GM19468 (cell line): ENCODE measurements at regions not wholly inside any gene's neighbourhood (a gene's known extent, or its start where the extent isn't known, plus 50 kb on each side); places are given as distances from the start of the nearest gene placed in this dataset.

Experiments used
- ATAC-seq: cut with Tn5 transposase; IDR thresholded peaks from one replicate; pipeline ENCODE4 v1.9.1; 2021; ENCODE audit warnings: mild to moderate bottlenecking, moderate library complexity, moderate number of reproducible peaks; ENCODE audit not compliant: unreplicated experiment; ENCODE audit errors: extremely low read depth

DNA sequence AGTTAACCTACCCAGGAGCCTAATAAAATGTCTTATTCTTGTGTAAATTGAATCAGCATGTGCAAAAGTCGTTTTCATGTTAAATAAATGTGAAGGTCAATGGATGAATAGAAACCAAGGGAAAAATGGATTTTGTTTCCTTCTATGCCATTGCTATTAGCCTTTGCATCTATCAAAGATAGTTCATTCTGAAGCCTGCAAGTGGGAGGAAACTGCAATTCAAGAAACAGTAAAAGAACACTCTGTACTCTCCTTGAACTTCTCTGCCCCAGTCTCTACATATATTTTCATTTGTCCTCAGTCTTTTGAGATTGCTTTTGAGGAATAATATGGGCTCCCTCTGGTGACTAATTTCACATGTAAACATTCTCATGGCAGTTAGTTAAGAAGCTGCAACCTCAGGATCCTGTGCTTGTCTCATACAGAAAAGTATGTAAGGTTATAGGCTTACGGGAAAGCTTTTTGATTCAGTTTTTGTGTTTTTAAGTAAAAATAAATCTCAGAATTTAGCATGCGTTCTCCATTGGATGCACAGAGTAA, 1590.0 kb upstream of the LRRTM1 start:
- no peak for ATAC-seq

DNA sequence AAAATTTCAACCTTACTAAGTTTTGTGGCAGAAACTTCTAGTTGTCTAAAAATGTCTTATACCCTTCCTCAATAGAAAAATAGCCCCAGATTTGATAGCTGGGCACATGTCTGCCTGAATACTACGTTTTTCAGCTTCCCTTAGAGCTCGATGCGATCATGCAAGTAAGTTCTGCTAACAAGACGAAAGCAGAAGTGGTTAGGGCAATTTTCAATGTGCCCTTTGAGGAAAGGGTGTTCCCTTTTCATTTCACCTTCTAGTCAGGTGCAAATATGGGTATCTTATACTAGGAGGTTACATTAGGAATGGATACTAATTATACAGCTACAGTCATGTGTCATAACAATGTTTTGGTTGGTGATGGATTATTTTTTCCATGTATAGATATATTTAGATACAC, 1572.1 kb upstream of the LRRTM1 start:
- ATAC-seq, result no peak

DNA sequence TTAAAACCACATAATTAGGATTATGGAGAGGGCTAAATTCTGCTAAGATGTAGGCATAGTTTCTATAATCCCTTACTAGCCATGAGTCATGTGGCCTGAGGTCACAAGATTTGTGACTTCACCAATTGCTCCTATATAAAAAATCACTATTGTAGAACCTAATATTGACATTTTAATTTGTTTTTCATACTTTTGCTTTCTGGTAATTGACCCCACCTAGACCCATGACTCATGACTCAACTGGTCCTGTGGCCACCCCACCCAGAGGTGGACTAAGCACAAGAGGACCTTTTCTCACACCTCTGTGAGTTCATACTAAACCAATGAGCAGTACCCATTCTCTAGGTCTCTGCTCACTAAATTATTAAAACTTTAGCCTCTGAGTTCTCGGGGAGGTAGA, 1567.5 kb upstream of the LRRTM1 start:
- no peak for ATAC-seq

- ATAC-seq, result no peak
These were observed 1565.6 kb upstream of the LRRTM1 start for GRCh38 chr2:81870119-81870518.

DNA sequence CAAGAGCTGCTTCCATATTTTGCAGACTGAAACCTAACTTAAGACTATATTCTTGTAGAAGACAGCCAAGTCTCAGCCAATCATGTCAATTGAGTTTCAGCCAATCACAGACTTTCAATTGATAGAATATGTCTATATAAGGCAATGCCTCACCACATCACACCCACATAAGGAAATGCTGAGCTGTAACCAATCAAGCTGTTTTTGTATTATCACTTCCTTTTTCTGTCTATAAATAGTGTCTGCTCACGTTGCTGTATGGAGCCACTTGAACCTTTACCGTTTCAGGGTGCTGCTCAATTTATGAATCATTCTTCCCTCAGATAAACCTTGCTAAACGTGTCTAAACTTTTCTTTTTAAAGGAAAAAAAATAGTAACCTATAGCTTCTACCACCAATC, 1554.4 kb upstream of the LRRTM1 start:
- no peak for ATAC-seq

DNA sequence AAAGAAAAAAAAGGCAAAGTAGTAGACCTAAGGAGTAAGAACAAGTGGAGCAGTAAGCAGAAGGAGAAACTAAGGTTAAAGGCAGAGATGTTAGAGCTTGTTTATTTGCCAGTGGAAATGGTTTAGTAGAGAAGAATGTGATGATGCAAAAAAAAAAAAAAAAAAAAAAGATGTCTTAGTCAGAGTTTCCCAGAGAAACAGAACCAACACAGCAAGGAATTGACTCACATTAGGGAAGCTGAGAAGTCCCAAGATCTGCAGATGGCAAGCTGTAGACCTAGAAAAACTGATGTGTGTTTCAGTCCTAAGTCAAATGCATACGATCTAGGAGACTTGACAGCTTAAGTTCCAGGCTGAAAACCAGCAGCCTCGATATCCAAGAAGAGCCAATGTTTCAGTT, 1548.8 kb upstream of the LRRTM1 start:
- ATAC-seq, result no peak

- no peak for ATAC-seq
These were observed 1548.1 kb upstream of the LRRTM1 start for GRCh38 chr2:81852651-81853050.

DNA sequence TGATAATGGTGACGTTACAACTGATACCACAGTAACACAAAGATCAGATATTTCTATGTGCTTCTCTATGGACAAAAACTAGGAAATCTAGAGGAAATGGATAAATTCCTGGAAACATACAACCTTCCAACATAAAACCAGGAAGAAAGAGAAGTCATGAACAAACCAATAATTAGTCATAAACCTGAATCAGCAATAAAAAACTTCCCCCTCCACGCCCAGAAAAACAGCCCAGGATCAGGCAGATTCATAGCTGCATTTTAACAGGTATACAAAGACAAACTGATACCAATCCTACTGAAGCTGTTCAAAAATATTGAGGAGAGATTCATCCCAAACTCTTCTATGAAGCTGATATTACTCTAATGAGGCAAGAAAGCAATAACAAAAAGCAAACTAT, 1535.2 kb upstream of the LRRTM1 start:
- ATAC-seq, result no peak

DNA sequence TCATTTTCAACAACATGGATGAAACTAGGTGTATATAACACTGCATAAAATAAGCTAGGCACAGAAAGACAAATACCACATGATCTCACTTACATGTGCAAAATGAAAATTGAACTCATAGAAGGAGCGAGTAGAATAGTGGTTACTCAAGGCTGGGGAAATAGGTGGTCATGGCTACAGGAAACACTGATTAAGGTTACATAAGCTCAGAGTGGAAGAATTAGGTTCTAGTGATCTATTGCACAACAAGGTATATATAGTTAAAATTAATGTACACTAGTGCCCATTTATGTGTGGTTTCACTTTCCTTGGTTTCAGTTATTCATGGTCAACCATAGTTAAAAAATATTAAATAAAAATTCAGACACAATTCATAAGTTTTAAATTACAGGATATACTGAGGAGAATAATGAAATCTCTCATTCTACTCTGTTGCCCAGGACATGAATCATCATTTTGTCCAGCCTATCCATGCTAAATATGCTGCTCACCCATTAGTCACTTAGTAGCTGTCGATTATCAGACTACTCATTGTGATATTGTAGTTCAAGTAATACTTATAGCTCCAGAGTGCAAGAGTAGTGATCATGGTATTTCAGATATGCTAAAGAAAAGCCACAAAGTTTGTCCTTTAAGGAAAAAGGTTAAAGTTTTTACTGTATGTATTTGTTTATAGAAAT, 1530.9 kb upstream of the LRRTM1 start:
- no peak for ATAC-seq

GRCh38 chr2:81786811-81787210, 1482.3 kb upstream of the LRRTM1 start:
- no peak for ATAC-seq

DNA sequence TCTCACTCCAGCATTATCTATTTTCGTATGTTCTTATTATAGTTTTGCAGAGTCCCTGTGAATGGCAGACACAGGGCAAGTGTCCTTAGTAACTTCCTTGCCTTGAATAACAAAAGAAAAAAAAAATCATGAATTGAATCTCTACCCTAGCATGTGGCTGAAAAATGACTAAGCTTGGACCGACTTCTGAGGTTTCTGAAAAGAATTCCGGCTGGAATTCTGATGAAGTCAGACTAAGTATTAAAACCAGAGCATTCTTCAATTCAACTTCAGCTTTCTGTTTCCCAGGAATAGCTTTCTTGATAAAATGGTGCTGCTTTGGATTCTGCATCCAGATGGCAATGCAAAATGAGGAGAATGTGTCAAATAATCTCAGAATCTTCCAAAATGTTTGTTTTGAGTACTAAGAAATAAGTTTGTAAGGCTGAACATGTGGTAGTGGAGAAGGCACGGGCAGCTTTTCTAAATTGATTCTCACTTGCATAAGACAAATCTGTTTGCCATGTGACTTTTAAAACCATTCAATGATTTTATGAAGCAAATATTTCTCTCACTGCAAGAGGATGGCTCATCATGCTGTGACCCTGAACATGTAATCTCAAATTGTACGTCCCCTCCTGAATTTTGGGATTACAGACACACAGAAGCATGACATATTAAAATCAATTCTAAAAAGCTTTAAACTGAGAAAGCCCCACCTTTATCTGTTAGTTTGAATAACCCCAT, 1462.8 kb upstream of the LRRTM1 start:
- no peak for ATAC-seq

DNA sequence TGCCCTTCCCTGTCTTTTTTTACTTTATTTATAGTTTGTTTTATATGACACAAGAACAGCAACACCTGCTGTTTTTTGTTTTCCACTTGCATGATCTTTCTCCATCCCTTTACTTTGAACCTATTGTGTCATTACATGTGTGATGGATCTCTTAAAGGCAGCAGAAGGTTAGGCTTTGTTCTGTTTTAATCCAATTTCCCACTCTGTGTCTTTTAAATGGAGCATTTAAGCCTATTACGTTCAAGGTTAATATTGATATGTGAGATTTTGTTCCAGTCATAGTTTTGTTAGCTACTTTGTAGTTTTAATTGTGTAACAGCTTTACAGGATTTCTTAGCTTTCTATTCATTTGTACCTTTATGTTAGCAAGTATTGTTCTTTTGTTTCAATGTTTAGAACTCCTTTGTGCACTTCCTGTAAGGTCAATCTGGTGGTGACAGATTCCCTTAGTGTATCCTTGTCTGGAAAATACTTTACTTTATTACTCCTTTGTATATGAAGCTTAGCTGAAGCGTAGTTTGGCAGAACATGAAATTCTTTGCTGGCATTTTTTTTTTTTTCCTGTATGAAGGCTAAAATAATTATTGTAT, 1443.0 kb upstream of the LRRTM1 start:
- no peak for ATAC-seq

DNA sequence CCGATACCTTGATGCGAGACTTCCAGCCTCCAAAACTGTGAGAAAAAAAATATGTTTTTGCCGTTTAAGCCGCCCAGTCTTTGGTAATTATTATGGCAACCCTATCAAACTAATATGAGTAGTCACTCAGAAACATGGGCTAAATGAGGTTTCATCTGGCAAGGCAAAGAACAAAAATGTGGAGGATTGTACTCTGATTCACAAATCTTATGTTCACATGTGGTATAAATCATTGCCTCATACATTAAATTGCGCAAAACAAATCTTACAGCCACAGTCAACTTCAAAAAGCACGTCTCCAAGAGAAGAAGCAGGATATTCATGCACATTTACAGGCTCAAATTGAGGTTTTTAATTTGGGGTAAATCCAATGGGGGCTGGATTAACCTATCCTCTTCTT, 1435.4 kb upstream of the LRRTM1 start:
- ATAC-seq, result no peak

DNA sequence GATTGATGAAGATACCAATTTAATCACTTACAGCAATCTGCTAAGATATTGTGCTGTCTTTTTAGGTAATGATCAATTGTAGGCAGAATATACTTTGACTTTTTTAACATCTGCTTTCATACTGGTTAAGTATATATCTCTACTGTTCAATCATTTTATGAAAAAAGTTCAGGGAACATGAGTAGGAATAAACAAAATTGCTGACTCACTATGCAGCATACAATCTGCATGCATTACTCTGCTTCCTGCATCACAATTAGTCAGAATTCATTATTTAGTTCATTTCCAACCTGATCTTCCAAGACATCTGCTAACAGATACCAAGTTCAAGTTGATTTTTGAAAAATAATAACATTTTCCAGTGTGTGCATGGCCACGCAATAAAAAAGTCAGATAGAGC, 1430.4 kb upstream of the LRRTM1 start:
- no peak for ATAC-seq

DNA sequence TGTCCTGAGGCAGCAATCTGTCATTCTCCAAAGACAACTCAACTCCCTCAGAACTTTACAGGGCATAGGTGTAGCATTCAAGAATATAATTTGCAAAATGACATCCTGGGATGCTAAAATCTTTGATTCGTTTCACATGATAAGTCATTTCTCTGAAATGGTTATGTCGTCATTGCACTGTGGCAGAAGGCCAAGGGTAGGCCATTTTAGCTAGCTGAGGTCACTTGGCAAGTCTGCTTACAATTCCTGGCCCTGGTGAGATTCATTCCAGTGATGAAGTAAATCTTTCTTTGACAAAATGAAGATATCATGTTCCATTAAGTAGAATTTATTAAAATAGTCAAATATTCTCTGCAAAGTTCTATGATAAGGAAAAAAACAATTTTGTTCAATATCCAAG, 1410.3 kb upstream of the LRRTM1 start:
- ATAC-seq, result no peak

GRCh38 chr2:81706856-81707255, 1402.3 kb upstream of the LRRTM1 start:
- no peak for ATAC-seq

DNA sequence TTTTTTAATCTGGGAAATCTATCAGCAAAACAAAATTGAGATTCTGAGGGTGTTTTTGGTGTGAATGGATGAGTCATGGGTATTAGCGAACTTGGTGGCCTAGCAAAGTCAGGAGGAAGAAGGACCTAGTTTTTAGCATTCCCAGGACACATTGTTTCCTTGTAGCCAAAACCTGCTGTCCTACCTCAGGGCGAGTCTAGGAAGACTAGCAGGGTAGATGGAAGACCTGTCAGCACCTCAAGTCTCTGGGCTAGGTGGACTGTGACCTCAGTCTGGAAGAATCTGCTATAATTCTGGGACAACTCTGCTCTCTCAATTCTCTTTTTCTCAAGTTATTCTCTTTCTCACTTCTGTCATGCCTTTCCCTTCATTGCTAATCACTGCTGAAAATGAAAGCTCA, 1399.3 kb upstream of the LRRTM1 start:
- no peak for ATAC-seq

GRCh38 chr2:81692566-81692965, 1388.0 kb upstream of the LRRTM1 start:
- no peak for ATAC-seq

- no peak for ATAC-seq
These were observed 1371.1 kb upstream of the LRRTM1 start for GRCh38 chr2:81675641-81676040.

DNA sequence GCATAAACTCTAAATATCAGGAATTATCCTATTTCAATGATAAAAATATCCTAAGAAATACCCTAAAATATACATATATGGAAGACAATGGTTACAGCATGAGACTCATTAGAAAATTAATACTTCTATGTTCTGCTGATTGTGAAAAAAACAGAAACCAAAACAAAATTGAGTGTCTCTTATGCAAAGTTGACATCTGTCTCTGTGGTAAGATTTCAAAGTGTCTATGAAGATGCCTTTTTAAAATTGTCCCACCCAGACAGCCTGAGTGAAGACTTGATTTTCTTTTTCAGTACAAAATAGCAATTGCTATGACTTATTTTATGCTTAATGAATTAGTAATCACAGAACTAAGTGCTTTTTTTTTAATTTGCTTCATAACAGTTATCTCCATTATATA, 1368.4 kb upstream of the LRRTM1 start:
- ATAC-seq, result no peak

DNA sequence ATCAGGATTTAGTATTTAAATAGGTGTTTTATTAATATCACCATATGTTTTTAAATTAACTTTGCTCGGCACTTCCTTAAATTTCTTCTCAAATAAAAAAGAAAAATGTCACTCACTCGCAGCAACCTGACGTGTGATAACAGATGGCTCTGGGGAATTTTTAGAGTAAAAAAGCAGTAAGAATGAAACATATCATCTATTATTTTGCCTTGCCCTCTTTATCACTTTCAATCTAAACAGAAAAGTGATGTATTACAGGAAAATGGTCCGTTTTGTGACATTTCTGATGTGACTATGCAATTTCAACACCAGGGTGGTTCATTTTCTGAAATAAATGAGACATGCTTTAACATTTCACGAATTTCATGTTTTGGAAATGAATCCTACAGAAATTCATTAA, 1368.0 kb upstream of the LRRTM1 start:
- no peak for ATAC-seq
